Stimulated activated CD4-positive, alpha-beta T cell treated with anti-CD3 and anti-CD28 coated beads, Interleukin-15, amount 100 ng/mL, for 24 hours (primary cell): ENCODE measurements at regions not wholly inside any gene's neighbourhood (a gene's known extent, or its start where the extent isn't known, plus 50 kb on each side); places are given as distances from the start of the nearest gene placed in this dataset.

ENCODE experiments used
- DNase-seq: peaks from one replicate; pipeline ENCODE4 v3.0.0-alpha.2; 2020

GRCh38 chr4:127534041-127534825 is 98.5 kb upstream of the INTU start:
- no peak for DNase-seq

DNA sequence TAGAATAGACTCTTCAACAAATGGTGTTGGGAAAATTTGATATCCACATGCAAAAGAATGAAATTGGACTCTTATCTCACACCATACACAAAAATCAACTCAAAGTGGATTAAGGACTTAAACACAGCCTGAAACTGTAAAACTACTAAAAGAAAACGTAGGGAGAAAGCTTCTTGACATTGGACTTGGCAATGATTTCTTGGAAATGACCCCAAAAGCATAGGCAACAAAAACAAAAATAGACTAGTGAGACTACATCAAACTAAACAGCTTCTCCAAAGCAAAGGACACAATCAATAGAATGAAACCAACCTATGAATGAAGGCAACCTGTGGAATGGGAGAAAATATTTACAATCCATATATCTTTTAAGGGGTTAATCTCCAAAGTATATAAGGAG is 94.7 kb upstream of the INTU start:
- no peak for DNase-seq

DNA sequence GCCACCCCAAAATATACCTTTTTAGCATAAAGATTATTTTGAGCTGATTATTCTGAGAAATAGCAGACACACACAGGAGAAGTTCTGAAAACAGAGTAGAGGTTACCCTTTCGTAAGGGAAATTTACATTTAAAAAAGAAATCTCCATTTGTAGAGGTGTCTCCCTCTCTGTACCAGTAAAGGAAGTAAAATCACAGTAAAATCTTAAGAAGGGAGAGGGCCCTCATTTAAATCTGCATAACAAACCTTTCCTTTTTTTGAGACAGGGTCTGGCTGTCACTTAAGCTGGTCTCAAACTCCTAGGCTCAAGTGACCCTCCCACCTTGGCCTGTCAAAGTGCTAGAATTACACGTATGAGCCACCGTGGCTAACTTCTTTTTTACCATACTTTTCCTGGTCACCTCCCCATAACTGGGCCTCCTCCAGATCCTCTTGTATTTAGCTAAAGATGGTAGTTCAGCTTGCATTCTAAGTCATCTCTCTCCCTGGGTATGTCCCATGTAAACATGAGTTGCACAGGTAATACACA is 92.2 kb upstream of the INTU start:
- no peak for DNase-seq

DNA sequence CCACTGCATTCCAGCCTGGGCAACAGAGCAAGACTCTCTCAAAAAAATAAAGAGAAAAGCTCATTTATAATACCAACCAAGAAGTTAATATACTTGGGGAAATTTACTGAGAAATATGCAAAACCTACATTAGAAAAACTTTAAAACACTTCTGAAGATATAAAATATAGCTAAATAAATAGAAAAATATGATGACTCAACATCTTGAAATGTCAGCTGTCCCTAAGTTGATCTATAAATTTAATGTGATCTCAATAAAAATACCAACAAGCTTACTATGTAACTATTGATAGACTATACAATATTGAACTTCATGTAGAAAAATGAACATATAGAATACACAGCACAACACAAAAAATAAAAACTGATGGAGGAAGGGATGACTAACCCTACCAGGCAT is 87.5 kb upstream of the INTU start:
- DNase-seq = no peak

- DNase-seq = no peak
Observed at GRCh38 chr4:127548990-127549925, 83.5 kb upstream of the INTU start.

GRCh38 chr4:127555106-127555505 is 77.7 kb upstream of the INTU start:
- DNase-seq = no peak

GRCh38 chr4:127558088-127558487 is 74.7 kb upstream of the INTU start:
- DNase-seq = no peak

- no peak for DNase-seq
Observed at GRCh38 chr4:127558489-127559407, 74.0 kb upstream of the INTU start.

- DNase-seq = no peak
Observed at GRCh38 chr4:127559981-127560380, 72.8 kb upstream of the INTU start.

DNA sequence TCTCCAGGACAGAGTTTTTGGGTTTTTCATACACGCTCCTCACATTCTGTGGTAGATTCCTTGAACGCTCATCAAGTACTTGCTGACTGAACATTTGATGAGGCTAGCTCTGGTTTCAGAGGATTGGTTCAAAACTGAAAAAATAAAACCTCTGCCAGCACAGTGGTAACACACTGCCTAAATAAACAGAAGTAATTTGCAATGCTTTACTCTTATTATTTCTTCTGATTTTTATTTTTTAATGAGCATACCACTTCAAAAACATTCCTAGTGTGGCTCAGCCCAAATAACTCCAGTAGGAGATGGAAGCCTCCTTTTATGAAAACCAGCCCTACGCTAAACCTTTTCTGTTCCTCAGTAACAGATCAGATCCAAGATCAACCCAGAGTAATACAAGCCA is 72.0 kb upstream of the INTU start:
- DNase-seq = no peak

DNA sequence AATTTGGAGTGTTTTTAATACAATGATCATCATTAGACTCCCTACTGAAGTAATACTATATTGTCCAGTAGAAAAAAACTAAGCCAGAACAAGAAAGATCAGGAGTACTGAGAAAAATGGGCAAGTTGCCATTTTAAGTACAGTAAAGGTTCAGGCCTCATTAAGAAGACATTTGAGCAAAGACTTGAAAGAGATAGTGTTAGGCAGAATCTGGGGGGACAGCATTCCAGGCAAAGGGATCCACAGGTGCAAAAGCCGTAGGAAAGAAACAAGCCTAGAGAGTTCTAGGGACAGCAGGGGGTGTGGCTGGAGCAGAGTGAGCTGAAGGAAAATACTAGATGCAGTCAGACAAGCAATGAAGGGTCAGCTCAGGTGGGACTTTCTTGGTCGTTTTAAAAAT is 58.1 kb upstream of the INTU start:
- DNase-seq = no peak

DNA sequence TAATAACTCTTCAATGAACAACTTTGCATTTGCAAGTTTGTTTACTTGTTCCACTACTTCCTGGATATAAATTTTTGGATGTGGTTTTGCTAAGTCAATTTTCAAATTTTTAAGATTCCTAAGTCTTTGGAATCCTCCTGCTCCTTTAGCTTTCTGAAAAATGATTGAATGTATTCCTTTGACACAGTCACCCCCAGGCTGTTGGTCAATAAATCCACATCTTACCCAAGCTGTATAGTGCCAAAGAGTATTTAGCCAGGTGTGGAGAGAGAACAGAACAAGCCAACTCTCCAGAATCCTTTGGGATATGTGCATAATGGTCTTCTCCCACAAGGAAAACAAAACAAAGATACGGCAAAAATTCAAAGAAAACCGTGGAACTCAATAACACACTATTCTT is 56.9 kb upstream of the INTU start:
- DNase-seq = no peak

- DNase-seq = no peak
Observed at GRCh38 chr4:127578491-127578890, 54.3 kb upstream of the INTU start.

GRCh38 chr4:127578967-127579366 is 53.8 kb upstream of the INTU start:
- DNase-seq = no peak

DNA sequence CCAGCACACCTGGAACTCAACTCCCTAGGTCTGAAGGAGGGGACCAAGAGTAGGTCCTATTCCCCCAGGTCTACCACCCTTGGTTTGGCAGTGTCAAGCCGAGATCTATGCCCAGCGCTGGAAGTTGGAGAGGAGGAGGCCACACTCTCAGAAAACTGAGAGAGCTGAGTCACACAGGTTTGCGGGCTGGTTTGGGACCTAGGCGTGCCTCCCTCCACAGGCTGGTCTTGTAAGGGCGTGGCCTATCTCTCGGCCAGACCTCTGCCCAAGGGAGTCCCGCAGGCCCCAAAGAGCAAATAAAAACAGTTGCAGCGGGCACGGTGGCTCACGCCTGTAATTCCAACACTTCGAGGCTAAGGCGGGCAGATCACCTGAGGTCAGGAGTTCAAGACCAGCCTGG is 52.9 kb upstream of the INTU start:
- DNase-seq = no peak

- DNase-seq = no peak
Observed at GRCh38 chr4:127580300-127580699, 52.5 kb upstream of the INTU start.

DNA sequence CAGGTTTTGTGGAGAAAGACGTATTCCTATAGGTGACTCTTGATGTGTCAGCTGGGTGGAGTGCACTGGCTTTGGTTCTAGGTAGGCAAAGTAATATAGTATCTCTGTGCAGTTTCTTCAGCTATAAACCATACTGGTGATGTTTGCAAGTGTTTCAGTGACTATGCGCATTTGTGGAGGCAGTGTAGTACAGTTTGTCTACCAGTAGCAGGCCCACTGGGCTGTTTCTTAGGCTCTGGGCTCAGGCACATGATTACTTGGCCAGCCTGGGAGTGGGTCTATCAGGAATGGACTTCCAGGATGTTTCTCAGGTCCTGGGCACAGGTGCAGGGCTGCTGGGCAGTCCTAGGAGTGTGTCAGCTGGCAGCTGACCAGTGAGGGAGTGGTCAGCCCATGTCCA is 51.9 kb upstream of the INTU start:
- DNase-seq = no peak
